ENCODE measurements at regions not wholly inside any gene's neighbourhood (a gene's known extent, or its start where the extent isn't known, plus 50 kb on each side); places are given as distances from the start of the nearest gene placed in this dataset.

DNA sequence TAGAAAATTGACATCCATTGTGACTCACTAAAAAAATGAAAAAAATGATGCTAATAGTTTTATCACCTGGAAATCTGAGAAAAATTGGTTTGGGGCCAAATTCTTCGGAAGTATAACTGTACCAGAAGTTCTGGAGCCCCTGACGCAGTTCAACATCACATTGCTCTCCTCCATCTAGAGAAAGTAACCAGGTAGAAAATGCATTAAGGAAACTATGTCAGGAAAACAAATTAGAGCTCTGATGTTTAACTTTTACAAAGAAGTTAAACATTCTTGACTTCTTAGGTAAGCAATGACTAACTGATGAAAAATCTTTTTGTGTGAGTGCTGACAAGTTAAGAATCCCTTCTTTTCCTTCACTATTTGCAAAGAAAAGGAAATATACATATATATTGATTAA, 61.1 kb upstream of the TMEM196 start:
- no peak for TF ChIP-seq POLR2AphosphoS5 (IDR thresholded peaks at IDR 0.05; ENCODE audit: low read depth, low read length)
- TF ChIP-seq, protein P1, sequence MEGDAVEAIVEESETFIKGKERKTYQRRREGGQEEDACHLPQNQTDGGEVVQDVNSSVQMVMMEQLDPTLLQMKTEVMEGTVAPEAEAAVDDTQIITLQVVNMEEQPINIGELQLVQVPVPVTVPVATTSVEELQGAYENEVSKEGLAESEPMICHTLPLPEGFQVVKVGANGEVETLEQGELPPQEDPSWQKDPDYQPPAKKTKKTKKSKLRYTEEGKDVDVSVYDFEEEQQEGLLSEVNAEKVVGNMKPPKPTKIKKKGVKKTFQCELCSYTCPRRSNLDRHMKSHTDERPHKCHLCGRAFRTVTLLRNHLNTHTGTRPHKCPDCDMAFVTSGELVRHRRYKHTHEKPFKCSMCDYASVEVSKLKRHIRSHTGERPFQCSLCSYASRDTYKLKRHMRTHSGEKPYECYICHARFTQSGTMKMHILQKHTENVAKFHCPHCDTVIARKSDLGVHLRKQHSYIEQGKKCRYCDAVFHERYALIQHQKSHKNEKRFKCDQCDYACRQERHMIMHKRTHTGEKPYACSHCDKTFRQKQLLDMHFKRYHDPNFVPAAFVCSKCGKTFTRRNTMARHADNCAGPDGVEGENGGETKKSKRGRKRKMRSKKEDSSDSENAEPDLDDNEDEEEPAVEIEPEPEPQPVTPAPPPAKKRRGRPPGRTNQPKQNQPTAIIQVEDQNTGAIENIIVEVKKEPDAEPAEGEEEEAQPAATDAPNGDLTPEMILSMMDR (CRISPR knock-in tag; IDR thresholded peaks at IDR 0.05) = no peak
- TF ChIP-seq NFRKB (IDR thresholded peaks at IDR 0.05) = no peak
- no peak for TF ChIP-seq TAF15 (IDR thresholded peaks at IDR 0.05; ENCODE audit: low read depth, low read length, poor library complexity, severe bottlenecking)
- no peak for TF ChIP-seq ZUFSP (CRISPR knock-in tag; IDR thresholded peaks at IDR 0.05; ENCODE audit: borderline replicate concordance)

All from HepG2 (cell line).